Naive thymus-derived CD8-positive, alpha-beta T cell (primary cell): ENCODE measurements at regions not wholly inside any gene's neighbourhood (a gene's known extent, or its start where the extent isn't known, plus 50 kb on each side); places are given as distances from the start of the nearest gene placed in this dataset.

ENCODE experiments used
- ATAC-seq, 2 donors: fragments of 150-1000 bp; cut with Tn5 transposase in 1 of 2; sonication (Bioruptor Pico), chemical (Tn5 transposase) in 1 of 2; 1 replicate in 1 of 2; 2 replicates in 1 of 2; pipeline ENCODE4 v1.10.0; 2021; ENCODE audit warnings: mild to moderate bottlenecking in 2 of 2, moderate library complexity in 2 of 2
- POLR2A ChIA-PET: fragments of 350-600 bp; sonication (Branson Sonifier 250); formaldehyde crosslinking; loops from one replicate; lab custom pipeline; 2021; ENCODE audit warnings: antibody characterized with exemption; lab: Charles Lee
- DNase-seq, 10 donors: peaks; one replicate each; pipeline versions ENCODE4 v3.0.0 to v3.0.0-alpha.2; 2020 to 2022
- H3K27ac Mint-ChIP-seq, 10 donors: one replicate each; pipeline ENCODE4 v1.8.0; 2020 to 2022; ENCODE audit warnings: mild to moderate bottlenecking in 10 of 10, mixed read lengths in 10 of 10, moderate library complexity in 4 of 10, inconsistent platforms in 1 of 10
- H3K27me3 Mint-ChIP-seq, 5 donors: one replicate each; pipeline ENCODE4 v1.8.0; 2021 to 2022; ENCODE audit warnings: mixed read lengths in 5 of 5
- H3K36me3 Mint-ChIP-seq, 3 donors: one replicate each; pipeline ENCODE4 v1.8.0; 2020 to 2022; ENCODE audit warnings: mixed read lengths in 3 of 3, mild to moderate bottlenecking in 2 of 3, inconsistent platforms in 1 of 3
- H3K4me1 Mint-ChIP-seq, 4 donors: one replicate each; pipeline ENCODE4 v1.8.0; 2021 to 2022; ENCODE audit warnings: mixed read lengths in 4 of 4
- H3K4me3 Mint-ChIP-seq, 10 donors: one replicate each; pipeline ENCODE4 v1.8.0; 2020 to 2022; ENCODE audit warnings: mild to moderate bottlenecking in 10 of 10, mixed read lengths in 10 of 10, moderate library complexity in 6 of 10, inconsistent platforms in 1 of 10
- H3K9me3 Mint-ChIP-seq, 9 donors: one replicate each; pipeline ENCODE4 v1.8.0; 2020 to 2022; ENCODE audit warnings: mixed read lengths in 9 of 9, mild to moderate bottlenecking in 3 of 9, inconsistent platforms in 1 of 9, moderate library complexity in 1 of 9

DNA sequence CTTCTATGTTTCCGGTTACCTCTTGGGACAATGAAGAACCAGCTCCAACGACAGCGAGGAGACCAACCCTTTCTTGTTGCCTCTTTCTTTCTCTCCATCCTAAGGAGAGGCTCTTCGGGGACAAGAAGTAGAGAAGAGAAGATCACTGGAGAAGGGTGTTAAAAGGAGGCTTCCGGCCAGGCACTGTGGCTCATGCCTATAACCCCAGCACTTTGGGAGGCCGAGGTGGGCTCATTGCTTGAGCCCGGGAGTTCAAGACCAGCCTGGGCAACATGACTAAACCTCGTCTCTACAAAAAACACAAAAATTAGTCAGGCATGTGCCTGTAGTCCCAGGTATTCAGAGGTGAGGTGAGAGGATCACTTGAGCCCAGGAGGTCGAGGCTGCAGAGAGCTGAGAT is 90.8 kb upstream of the TNFAIP3 start:
- peaks cover 0 to 5% (median 0%) of the 10 kb centered on the region in 9 donors for H3K9me3 Mint-ChIP-seq
- POLR2A ChIA-PET, result no interaction called here
- H3K4me3 Mint-ChIP-seq, result no peak overlapping the region
- ATAC-seq, result no peak
- peaks cover 0 to 9% (median 0%) of the 10 kb centered on the region in 4 donors for H3K4me1 Mint-ChIP-seq
- H3K27me3 Mint-ChIP-seq, result peaks cover 0 to 3% (median 0%) of the 10 kb centered on the region in 5 donors
- peaks cover 0 to 5% (median 0%) of the 10 kb centered on the region in 3 donors for H3K36me3 Mint-ChIP-seq
- H3K27ac Mint-ChIP-seq, result peak overlapping the region in 1 of 10 donors; percentile 70
- no peak for DNase-seq

GRCh38 chr6:137776786-137777686 is 90.0 kb upstream of the TNFAIP3 start:
- Mint-ChIP-seq H3K9me3 (peaks cover 0 to 5% (median 0%) of the 10 kb centered on the region in 9 donors), H3K4me3 (no peak overlapping the region), H3K36me3 (peaks cover 0 to 5% (median 0%) of the 10 kb centered on the region in 3 donors), H3K4me1 (peaks cover 0 to 11% (median 0%) of the 10 kb centered on the region in 4 donors), H3K27ac (no peak overlapping the region), H3K27me3 (peaks cover 0 to 3% (median 0%) of the 10 kb centered on the region in 5 donors)
- POLR2A ChIA-PET, result no interaction called here
- ATAC-seq, result no peak
- no peak for DNase-seq

DNA sequence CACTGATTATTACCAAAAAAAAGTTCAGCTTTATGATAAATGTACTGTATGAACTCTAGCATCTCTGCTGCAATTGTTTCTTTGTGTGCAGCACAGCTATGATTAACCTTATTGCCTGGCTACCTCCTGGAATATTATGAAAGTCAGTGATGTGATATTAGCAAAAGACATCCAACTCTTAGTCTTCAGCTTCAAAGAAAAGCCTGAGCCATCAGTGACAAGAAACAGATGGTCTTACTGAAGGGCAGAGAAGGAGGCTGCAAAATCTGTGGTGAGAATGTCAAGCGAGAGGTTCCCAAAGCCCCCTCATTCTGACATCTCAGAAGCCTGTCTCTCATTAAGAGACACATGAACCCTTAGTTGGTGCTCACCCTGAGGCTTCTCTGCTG is 89.4 kb upstream of the TNFAIP3 start:
- ATAC-seq (no peak), DNase-seq (no peak)
- H3K4me3 Mint-ChIP-seq, result no peak overlapping the region
- H3K27ac Mint-ChIP-seq, result no peak overlapping the region
- H3K4me1 Mint-ChIP-seq, result peaks cover 0 to 11% (median 0%) of the 10 kb centered on the region in 4 donors
- H3K36me3 Mint-ChIP-seq, result no peaks in the 10 kb centered on the region
- POLR2A ChIA-PET, result no interaction called here
- H3K27me3 Mint-ChIP-seq, result peaks cover 0 to 3% (median 0%) of the 10 kb centered on the region in 5 donors
- peaks cover 0 to 5% (median 0%) of the 10 kb centered on the region in 9 donors for H3K9me3 Mint-ChIP-seq

- DNase-seq (no peak), ATAC-seq (no peak)
- peaks cover 0 to 3% (median 0%) of the 10 kb centered on the region in 5 donors for H3K27me3 Mint-ChIP-seq
- H3K4me3 Mint-ChIP-seq, result no peak overlapping the region
- no peaks in the 10 kb centered on the region for H3K9me3 Mint-ChIP-seq
- peak overlapping the region in 6 of 10 donors; percentile 17 to 83 (median 56) for H3K27ac Mint-ChIP-seq
- peaks cover 0 to 4% (median 0%) of the 10 kb centered on the region in 4 donors for H3K4me1 Mint-ChIP-seq
- H3K36me3 Mint-ChIP-seq, result no peaks in the 10 kb centered on the region
- POLR2A ChIA-PET, result no interaction called here
These were observed 87.1 kb upstream of the TNFAIP3 start for GRCh38 chr6:137779982-137780381.

DNA sequence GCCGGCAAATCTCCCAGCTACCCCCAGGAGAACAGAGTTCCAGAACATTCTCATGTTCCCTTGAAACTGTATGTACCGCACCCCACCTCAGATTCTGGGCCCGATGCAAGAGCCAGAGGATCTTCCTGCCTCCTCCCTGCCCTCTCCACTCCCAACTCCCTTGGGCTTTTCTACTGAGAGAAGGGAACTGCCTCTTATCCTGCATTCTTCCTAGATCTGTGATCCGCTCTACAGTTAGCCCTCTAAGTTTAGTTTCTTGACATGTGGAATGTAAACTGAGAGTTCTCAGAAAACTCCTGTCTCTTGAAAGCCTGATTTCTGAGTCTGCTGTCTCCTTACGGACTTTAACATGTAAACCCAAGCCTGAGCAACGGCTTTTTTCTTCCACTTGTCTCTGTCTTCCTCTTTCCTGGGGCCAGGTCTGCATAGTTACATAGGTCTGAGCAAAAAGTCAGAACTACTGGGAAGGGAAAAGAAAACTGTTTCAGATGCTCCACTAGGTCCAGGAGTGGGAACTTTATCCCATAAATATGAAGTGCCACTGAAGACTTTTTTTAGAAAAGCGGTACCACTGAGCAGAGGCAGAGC is 86.5 kb upstream of the TNFAIP3 start:
- DNase-seq (no peak), ATAC-seq (no peak)
- Mint-ChIP-seq H3K27me3 (peaks cover 0 to 3% (median 0%) of the 10 kb centered on the region in 5 donors), H3K4me3 (no peak overlapping the region), H3K36me3 (no peaks in the 10 kb centered on the region), H3K9me3 (no peaks in the 10 kb centered on the region), H3K4me1 (peaks cover 0 to 4% (median 0%) of the 10 kb centered on the region in 4 donors), H3K27ac (peak overlapping the region in 3 of 10 donors; percentile 27 to 40 (median 33))
- POLR2A ChIA-PET, result no interaction called here

DNA sequence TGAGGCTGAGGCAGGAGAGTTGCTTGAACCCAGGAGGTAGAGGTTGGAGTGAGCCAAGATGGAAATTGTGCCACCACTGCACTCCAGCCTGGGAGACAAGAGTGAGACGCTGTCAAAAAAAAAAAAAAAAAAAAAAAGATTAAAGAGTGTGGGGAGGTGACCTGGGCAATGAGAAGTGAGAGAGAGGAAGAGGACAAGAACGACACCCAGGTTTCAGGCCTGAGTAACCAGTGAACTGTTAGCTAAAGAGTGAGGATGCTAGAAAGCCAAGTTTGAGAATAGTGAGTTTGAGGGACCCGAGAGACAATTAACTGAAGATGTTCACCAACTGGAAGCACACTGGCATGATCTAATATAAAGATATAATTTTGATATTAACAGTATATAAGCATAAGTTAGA is 85.4 kb upstream of the TNFAIP3 start:
- peaks cover 0 to 3% (median 0%) of the 10 kb centered on the region in 5 donors for H3K27me3 Mint-ChIP-seq
- ATAC-seq, result no peak
- peak overlapping the region in 1 of 10 donors; percentile 40 for H3K27ac Mint-ChIP-seq
- POLR2A ChIA-PET, result no interaction called here
- no peak overlapping the region for H3K4me3 Mint-ChIP-seq
- peaks cover 0 to 4% (median 0%) of the 10 kb centered on the region in 4 donors for H3K4me1 Mint-ChIP-seq
- DNase-seq, result no peak
- H3K36me3 Mint-ChIP-seq, result no peaks in the 10 kb centered on the region
- no peaks in the 10 kb centered on the region for H3K9me3 Mint-ChIP-seq

DNA sequence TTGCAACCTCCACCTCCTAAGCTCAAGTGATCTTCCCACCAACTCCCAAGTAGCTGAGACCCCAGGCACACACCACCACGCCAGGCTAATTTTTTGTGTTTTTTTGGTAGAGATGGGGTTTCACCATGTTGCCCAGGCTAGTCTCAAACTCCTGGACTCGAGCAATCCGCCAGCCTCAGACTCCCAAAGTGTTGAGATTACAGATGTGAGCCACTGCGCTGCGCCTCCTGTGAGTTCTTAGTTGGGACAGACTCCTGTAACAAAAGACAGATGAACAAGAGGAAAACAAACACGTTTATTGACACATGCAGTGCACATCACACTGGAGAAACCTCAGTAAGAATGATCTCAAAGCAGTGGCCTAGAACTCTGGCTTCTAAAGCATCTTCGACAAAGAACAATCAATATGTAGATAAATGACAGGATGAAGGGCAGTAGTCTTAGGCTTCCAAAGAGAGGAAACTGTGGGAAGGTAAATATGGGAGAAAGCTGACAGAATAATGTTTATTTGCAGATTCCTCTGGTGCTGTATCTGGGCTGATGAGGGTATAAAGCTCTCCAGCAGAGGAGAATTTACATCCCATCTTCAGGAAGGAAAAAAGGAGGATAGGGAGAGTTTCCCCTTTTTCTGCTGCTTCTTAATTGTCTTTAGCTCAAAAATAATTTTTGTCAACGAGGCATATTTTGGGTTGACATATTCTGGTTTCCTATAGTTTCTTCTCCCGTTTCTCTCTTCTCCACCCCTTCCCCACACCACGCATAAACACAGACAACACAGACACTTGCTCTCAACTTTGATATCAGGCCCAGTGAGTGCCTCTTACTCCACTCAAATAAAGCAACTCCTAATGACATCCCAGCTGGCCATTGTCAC is 84.7 kb upstream of the TNFAIP3 start:
- Mint-ChIP-seq H3K4me3 (no peak overlapping the region), H3K27me3 (peaks cover 0 to 3% (median 0%) of the 10 kb centered on the region in 5 donors), H3K4me1 (peaks cover 0 to 4% (median 0%) of the 10 kb centered on the region in 4 donors), H3K36me3 (no peaks in the 10 kb centered on the region), H3K9me3 (no peaks in the 10 kb centered on the region), H3K27ac (peak overlapping the region in 2 of 10 donors; percentile 7 to 74)
- DNase-seq, result no peak
- no peak for ATAC-seq
- POLR2A ChIA-PET, result interaction anchor here (0.7 kb wide), 1 partner anchor 12 kb away, joined by 3 read pairs; no protein-coding TSS in a partner anchor

- H3K36me3 Mint-ChIP-seq, result no peaks in the 10 kb centered on the region
- no peak for ATAC-seq
- peak overlapping the region in 1 of 10 donors; percentile 36 for H3K27ac Mint-ChIP-seq
- no peaks in the 10 kb centered on the region for H3K9me3 Mint-ChIP-seq
- POLR2A ChIA-PET, result no interaction called here
- H3K4me1 Mint-ChIP-seq, result peaks cover 0 to 4% (median 0%) of the 10 kb centered on the region in 4 donors
- H3K27me3 Mint-ChIP-seq, result peaks cover 0 to 3% (median 0%) of the 10 kb centered on the region in 5 donors
- no peak overlapping the region for H3K4me3 Mint-ChIP-seq
- no peak for DNase-seq
These were observed 83.3 kb upstream of the TNFAIP3 start for GRCh38 chr6:137783710-137784109.

DNA sequence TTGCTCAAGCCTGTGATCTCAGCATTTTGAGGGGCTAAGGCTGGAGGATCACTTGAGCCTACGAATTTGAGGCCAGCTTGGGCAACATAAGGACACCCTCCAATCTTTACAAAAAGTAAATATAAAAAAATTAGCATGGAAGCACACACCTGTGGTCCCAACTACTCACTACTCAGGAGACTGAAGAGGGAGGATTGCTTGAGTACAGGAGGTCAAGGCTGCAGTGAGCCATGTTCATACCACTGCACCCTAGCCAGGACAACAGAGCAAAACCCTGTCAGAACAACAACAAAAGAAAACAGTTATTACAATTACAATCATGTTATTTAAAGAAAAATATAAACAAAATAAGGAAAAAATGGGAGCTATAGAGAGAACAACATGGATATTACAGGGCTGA is 82.5 kb upstream of the TNFAIP3 start:
- ATAC-seq (no peak), DNase-seq (no peak)
- Mint-ChIP-seq H3K27me3 (peaks cover 0 to 3% (median 0%) of the 10 kb centered on the region in 5 donors), H3K4me1 (peaks cover 0 to 7% (median 0%) of the 10 kb centered on the region in 4 donors), H3K9me3 (no peaks in the 10 kb centered on the region), H3K4me3 (no peak overlapping the region), H3K36me3 (no peaks in the 10 kb centered on the region), H3K27ac (peak overlapping the region in 1 of 10 donors; percentile 5)
- POLR2A ChIA-PET, result no interaction called here

DNA sequence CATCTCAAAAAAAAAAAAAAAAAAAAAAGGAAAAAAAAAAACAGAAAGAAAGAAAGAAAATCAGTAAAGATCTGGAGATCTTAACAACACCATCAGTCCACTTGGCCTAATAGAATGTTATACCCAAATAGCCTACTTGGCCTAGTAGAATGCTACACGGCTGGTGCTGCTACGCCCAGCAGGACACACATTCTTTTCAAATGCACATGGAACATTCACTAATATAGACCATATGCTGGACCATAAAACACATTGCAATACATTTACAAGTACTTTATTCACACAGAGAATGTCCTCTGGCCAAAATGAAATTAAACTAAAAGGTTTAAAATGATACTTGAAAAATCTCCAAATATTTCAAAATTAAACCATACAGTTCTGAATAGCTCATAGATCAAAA is 80.0 kb upstream of the TNFAIP3 start:
- Mint-ChIP-seq H3K36me3 (peaks cover 0 to 2% (median 0%) of the 10 kb centered on the region in 3 donors), H3K4me1 (peaks cover 3 to 28% (median 19%) of the 10 kb centered on the region in 4 donors), H3K4me3 (no peak overlapping the region), H3K9me3 (no peaks in the 10 kb centered on the region), H3K27me3 (no peaks in the 10 kb centered on the region), H3K27ac (peak overlapping the region in 1 of 10 donors; percentile 34)
- POLR2A ChIA-PET, result no interaction called here
- DNase-seq, result no peak
- no peak for ATAC-seq

DNA sequence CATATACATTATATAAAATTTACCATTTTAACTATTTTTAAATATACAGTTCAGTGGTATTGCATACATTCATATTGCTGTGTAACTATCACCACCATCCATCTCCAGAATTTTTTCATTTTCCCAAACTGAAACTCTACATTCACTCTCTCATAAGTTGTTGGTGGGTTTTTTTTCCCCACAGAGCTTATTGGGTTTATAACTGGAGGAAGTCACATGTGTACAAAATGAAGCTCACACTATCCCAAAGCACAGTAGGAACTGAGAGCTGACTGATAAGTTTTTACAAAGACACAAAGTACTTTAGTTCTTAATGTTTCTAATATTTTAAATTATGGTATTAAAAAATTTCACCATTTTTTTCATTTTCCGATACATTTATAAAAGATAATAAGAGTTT is 78.8 kb upstream of the TNFAIP3 start:
- ATAC-seq (no peak), DNase-seq (no peak)
- Mint-ChIP-seq H3K27ac (no peak overlapping the region), H3K9me3 (no peaks in the 10 kb centered on the region), H3K4me1 (peaks cover 3 to 32% (median 19%) of the 10 kb centered on the region in 4 donors), H3K4me3 (no peak overlapping the region), H3K36me3 (peaks cover 0 to 2% (median 0%) of the 10 kb centered on the region in 3 donors), H3K27me3 (no peaks in the 10 kb centered on the region)
- POLR2A ChIA-PET, result no interaction called here
